Embryonic facial prominence (tissue), 1 donor: ENCODE measurements at regions not wholly inside any gene's neighbourhood (a gene's known extent, or its start where the extent isn't known, plus 50 kb on each side); places are given as distances from the start of the nearest gene placed in this dataset.
"Not testable (repeated sequence)": the region's sequence is repeated elsewhere in the genome, so short reads cannot be mapped to it uniquely, and the experiment has no call there.

Source experiments
- DNase-seq: peaks from one replicate; pipeline ENCODE4 v3.0.0-alpha.2; 2016; ENCODE audit errors: extremely low spot score

DNA sequence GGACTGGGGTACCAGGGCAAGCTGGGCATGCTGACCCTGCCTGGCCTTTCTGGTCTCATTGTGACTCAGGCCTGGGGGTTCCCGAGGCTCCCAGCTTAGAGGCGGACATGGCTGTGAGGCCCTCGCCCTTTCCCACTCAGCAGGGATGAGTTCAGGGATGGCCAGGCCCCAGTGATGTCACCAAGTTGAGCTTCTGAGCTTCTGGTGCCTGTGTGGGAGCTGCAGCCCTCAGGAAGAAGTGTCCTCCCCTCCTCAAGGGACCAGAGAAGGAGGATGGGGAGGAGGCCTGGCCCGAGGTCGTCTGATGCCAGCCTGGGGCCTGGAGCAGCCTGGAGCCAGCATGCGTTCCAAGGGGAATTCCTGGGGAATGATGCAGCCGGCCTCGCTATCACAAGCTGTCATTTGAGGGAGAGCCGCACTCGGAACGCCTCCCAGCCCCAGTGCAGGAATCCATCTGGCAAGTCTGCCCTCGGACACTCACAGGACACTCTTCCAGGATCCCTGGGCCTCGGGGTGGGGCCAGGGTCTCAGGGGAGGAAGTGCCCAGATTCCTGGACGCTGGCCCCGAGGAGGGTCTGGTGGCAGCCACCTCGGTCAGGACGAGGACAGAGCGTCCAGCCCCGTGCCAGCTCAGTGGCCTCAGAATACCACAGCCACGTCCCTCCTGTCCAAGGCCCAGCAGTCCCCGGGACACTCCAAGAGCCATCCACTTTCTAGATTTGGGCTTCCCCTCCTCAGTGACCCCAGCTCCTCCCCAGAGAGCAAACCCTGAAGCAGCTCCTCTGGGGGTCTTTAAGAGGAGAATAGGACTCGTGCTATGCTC lies 61.2 kb upstream of the GPC1 start:
- no peak for DNase-seq

DNA sequence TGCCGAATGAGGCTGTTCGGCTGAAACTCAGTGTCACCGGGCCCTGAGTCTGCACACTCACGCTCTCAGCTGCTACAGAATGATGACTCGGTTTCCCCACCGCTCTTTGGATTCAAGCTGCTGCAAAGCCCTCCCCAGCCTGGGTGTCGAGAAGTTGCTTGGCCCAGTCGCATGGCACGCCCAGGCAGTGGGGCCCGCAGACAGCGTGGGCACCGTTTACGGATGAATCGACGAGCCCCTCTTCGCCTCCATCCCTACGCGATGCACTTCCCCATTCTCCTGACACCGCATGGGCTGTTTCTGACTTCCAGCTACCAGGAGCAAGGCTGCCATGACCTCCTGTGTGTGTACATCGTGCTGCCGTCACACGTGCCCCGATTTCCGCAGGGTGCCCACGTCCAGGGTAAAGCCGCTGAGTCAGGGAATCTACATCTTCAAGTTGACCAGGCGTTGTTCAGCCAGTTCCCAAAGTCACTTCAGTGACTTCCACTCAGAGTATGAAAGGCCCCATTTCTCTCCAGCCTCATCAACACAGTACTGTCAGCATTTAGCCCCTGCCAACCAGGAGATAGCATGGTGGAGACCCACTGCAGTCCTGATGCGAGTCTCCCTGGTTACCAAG lies 60.3 kb upstream of the GPC1 start:
- no peak for DNase-seq

DNA sequence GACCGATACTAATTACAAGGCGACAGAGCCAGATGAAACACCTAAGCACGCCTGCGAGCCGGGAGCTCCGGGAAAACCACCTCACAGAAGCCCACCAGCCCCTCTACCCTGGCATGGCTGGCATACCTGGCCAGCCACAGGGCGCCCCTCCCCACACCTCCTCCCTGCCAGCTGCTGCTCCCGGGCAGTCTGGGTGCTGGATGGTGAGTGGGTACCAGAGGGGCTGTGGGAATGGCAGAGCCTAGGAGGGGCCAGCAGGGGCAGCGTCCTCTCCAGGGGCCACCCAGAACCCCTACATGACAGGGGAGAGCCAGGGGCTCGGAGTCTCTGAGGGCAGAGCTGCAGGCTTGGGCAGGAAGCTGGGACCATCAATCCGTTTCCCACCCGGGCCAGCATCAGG lies 58.7 kb upstream of the GPC1 start:
- no peak for DNase-seq

DNA sequence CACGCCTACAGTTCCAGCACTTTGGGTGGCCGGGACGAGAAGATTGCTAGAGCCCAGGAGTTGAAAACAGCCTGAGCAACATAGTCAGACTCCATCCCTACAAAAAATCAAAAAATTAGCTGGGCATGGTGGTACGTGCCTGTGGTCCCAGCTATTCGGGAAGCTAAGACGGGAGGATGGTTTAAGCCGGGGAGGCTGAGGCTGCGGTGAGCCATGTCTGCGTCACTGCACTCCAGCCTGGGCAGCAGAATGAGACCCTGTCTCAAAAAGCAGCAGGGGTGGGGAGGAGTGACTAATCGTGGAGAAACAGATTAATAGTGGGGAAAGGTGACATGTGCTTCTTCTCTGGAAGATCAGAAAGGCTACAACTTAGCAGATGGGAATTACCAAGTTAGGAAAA lies 58.1 kb upstream of the GPC1 start:
- DNase-seq = no peak

DNA sequence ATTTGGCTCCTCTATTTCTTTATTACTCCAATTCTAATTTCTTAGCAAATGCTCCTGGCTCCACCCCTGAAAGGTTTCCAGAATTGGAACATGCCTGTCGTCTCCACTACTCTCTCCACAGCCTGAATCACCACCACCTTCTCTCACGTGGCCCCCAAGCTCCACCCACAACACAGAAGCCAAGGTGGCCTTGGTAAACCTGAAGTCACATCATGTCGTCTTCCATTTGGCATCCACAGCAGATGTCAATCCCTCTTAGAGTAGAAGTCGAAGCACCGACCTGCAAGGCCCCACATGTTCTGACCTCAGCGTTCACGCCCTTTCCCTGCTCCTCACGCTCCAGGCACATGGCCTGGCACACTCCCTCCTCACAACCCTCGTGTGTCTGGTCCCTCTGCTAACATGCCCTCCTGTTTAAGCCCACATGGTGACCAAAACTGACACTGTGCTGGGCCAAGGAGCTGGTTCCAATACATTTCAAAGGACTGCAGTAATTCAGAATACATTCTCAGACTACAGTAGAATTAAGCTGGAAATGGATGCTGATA lies 56.3 kb upstream of the GPC1 start:
- no peak for DNase-seq

DNA sequence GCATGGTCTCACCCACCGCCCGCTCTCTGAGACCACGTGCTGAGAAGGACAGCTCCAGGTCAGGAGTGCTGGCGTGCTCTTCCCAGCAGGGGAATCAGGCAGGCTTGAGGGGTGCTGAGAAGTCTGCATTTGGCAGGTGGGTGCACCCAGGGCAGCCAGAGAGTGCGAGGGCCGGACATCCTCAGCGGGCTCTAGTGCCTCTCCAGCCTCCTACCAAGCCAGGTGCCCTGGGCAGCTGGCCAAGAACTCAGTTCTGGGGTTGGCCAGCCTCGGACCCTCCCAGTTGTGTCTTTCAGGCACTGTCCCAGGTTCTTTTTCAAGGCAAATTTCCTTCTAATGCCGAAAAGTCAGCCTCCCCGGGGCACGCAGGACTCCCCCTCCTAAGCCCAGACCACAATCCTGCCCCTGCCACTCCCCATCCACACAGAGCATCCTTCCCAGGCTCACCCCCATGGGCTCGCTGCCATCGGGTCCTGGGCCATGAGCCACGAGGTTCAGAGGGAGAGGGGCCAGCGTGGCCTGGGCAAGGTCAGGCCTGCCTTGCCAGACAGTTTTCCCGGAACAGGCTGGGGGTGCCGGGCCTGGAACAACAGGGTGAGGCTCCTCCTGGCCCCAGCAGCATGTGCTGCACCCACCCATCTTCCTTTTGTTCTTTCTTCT lies 52.2 kb upstream of the GPC1 start:
- DNase-seq = no peak

DNA sequence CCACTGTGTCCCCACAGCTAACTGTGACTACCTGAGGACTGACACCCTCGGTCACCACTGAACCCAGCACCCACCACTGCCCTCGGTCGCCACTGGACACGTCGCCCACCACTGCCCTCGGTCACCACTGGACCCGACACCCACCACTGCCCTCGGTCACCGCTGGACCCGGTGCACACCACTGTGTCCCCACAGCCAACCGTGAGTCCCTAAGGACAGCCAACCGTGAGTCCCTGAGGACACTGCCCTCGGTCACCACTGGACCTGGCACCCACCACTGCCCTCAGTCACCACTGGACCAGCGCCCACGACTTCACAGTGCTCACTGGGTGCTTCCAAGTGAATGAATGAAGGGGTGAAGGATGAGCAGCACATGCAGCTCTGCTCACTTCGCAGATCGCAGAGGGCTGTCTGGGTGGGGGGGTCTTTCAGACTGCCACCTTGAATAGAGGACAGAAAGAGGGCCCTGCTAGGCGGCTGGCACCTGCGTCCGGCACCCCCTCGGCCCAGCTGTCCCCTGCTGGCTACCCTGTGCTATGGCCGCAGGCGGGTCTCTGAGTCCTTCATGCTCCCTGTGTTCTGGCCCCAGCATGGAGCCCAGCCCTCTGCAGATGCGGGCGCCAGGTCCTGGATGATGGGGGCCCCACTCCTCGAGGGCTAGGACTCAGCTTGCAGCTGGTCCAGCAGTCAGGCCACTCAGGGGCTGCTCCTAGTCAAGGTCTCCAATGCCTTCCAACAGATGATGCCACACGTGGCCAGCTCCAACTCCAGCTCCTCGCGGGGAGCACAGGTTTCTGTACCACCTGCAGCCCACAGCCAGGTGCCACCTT lies 51.4 kb upstream of the GPC1 start:
- DNase-seq = no peak

DNA sequence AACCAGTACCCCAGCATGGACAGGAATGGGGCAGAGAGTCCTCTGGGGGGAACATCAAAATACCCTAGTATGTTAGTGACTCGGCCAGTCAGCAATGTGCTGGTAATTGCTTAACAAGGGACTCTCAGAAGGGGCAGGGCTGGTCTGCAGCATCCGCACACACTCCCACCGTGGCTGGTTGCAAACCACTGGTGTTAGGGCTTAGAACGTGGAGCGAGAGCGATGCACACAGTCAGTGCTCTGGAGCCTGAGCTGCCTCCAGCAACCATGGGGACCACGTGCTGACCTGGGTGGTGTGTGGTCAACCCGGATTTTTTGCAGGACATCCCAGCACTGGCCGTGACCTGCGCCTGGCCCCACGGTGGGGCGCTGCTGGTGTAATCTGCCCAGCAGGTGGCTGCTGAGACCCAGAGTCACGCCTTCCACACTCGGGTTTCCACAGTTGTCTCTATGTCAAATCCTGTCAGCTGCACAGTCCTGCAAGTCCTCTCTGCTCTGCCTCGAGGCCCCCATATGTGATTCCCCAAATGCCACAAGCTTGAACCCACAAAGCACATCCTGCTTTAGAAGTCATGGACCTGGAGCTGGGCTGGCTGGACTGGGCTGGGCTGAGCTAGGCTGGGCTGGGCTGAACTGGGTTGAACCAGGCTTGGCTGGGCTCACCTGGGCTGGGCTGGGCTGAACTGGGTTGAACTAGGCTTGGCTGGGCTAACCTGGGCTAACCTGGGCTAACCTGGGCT lies 50.6 kb upstream of the GPC1 start:
- DNase-seq = no peak

DNA sequence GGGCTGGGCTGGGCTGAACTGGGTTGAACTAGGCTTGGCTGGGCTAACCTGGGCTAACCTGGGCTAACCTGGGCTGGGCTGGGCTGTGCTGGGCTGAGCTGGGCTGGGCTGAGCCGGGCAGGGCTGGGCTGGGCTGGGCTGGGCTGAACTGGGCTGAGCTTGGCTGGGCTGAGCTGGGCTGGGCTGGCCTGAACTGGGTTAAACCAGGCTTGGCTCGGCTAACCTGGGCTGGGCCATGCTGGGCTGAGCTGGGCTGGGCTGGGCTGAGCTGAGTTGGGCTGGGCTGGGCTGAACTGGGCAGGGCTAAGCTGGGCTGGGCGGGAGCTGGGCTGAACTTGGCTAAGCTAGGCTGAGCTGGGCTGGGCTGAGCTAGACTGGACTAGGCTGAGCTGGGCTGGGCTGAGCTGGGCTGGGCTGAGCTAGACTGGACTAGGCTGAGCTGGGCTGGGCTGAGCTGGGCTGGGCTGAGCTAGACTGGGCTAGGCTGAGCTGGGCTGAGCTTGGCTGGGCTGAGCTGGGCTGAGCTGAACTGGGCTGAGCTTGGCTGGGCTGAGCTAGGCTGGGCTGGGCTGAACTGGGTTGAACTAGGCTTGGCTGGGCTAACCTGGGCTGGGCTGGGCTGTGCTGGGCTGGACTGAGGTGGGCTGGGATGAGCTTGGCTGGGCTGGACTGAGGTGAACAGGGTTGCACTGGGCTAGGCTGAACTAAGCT lies 49.9 kb upstream of the GPC1 start:
- not testable (repeated sequence) for DNase-seq
